ENCODE measurements at regions not wholly inside any gene's neighbourhood (a gene's known extent, or its start where the extent isn't known, plus 50 kb on each side); places are given as distances from the start of the nearest gene placed in this dataset.

- TF ChIP-seq IRF2 (CRISPR knock-in tag; IDR thresholded peaks at IDR 0.05) (peak; percentile 89; the same call in 1 of the 2 replicates), ZBTB7B (CRISPR knock-in tag; IDR thresholded peaks at IDR 0.05) (peak; percentile 88), HNRNPL (IDR thresholded peaks at IDR 0.05; ENCODE audit: low read depth, low read length) (no peak), ZNF720 (CRISPR knock-in tag; IDR thresholded peaks at IDR 0.05) (no peak), MTF2 (CRISPR knock-in tag; IDR thresholded peaks at IDR 0.05; ENCODE audit: borderline replicate concordance) (no peak), ZNF619 (CRISPR knock-in tag; IDR thresholded peaks at IDR 0.05) (no peak), ZBTB43 (CRISPR knock-in tag; conservative IDR thresholded peaks at IDR 0.05) (peak; percentile 82), CEBPB (IDR thresholded peaks at IDR 0.05; ENCODE audit: borderline replicate concordance, low read depth, low read length) (peak; percentile 96), ZSCAN31 (CRISPR knock-in tag; IDR thresholded peaks at IDR 0.05; ENCODE audit: low read depth) (no peak), KDM1A (CRISPR knock-in tag; IDR thresholded peaks at IDR 0.05) (peak; percentile 69), NKX3-1 (CRISPR knock-in tag; IDR thresholded peaks at IDR 0.05) (peak; percentile 60; the same call in 1 of the 2 replicates), KLF6 (CRISPR knock-in tag; IDR thresholded peaks at IDR 0.05) (0 out of 2 replicates have a peak, but pooled peaks have one; percentile 48), PCBP2 (optimal IDR thresholded peaks at IDR 0.05; ENCODE audit: low read depth, low read length, poor library complexity, severe bottlenecking) (no peak), ZNF552 (CRISPR knock-in tag; IDR thresholded peaks at IDR 0.05; ENCODE audit: borderline replicate concordance) (no peak), CC2D1A (CRISPR knock-in tag; IDR thresholded peaks at IDR 0.05) (no peak), LBX2 (CRISPR knock-in tag; IDR thresholded peaks at IDR 0.05; ENCODE audit: borderline replicate concordance) (no peak), BRCA1 (CRISPR knock-in tag; IDR thresholded peaks at IDR 0.05) (peak; percentile 44; the same call in 1 of the 2 replicates), MYPOP (CRISPR knock-in tag; IDR thresholded peaks at IDR 0.05) (no peak)
- TF ChIP-seq, protein P1, sequence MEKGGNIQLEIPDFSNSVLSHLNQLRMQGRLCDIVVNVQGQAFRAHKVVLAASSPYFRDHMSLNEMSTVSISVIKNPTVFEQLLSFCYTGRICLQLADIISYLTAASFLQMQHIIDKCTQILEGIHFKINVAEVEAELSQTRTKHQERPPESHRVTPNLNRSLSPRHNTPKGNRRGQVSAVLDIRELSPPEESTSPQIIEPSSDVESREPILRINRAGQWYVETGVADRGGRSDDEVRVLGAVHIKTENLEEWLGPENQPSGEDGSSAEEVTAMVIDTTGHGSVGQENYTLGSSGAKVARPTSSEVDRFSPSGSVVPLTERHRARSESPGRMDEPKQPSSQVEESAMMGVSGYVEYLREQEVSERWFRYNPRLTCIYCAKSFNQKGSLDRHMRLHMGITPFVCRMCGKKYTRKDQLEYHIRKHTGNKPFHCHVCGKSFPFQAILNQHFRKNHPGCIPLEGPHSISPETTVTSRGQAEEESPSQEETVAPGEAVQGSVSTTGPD (CRISPR knock-in tag; IDR thresholded peaks at IDR 0.05): no peak
- TF ChIP-seq, protein P2, sequence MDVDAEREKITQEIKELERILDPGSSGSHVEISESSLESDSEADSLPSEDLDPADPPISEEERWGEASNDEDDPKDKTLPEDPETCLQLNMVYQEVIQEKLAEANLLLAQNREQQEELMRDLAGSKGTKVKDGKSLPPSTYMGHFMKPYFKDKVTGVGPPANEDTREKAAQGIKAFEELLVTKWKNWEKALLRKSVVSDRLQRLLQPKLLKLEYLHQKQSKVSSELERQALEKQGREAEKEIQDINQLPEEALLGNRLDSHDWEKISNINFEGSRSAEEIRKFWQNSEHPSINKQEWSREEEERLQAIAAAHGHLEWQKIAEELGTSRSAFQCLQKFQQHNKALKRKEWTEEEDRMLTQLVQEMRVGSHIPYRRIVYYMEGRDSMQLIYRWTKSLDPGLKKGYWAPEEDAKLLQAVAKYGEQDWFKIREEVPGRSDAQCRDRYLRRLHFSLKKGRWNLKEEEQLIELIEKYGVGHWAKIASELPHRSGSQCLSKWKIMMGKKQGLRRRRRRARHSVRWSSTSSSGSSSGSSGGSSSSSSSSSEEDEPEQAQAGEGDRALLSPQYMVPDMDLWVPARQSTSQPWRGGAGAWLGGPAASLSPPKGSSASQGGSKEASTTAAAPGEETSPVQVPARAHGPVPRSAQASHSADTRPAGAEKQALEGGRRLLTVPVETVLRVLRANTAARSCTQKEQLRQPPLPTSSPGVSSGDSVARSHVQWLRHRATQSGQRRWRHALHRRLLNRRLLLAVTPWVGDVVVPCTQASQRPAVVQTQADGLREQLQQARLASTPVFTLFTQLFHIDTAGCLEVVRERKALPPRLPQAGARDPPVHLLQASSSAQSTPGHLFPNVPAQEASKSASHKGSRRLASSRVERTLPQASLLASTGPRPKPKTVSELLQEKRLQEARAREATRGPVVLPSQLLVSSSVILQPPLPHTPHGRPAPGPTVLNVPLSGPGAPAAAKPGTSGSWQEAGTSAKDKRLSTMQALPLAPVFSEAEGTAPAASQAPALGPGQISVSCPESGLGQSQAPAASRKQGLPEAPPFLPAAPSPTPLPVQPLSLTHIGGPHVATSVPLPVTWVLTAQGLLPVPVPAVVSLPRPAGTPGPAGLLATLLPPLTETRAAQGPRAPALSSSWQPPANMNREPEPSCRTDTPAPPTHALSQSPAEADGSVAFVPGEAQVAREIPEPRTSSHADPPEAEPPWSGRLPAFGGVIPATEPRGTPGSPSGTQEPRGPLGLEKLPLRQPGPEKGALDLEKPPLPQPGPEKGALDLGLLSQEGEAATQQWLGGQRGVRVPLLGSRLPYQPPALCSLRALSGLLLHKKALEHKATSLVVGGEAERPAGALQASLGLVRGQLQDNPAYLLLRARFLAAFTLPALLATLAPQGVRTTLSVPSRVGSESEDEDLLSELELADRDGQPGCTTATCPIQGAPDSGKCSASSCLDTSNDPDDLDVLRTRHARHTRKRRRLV (CRISPR knock-in tag; IDR thresholded peaks at IDR 0.05): 0 out of 2 replicates have a peak, but pooled peaks have one; percentile 23
Measured at GRCh38 chr21:15211491-15212133, 146.8 kb upstream of the NRIP1 start (continued).
